COR-L47 (cell line): ENCODE measurements at regions not wholly inside any gene's neighbourhood (a gene's known extent, or its start where the extent isn't known, plus 50 kb on each side); places are given as distances from the start of the nearest gene placed in this dataset.
"Not testable (repeated sequence)": the region's sequence is repeated elsewhere in the genome, so short reads cannot be mapped to it uniquely, and the experiment has no call there.

ENCODE experiments used
- DNase-seq: peaks from one replicate; lab custom pipeline; 2025; lab: John Stamatoyannopoulos, UW

- no peak for DNase-seq
Measured at GRCh38 chr7:131726686-131727085, 170.3 kb upstream of the PODXL start.

- no peak for DNase-seq
Measured at GRCh38 chr7:131726031-131726430, 169.6 kb upstream of the PODXL start.

GRCh38 chr7:131724776-131725345 is 168.4 kb upstream of the PODXL start:
- DNase-seq, result no peak

- DNase-seq, result no peak
Measured at GRCh38 chr7:131723926-131724325, 167.5 kb upstream of the PODXL start.

GRCh38 chr7:131722371-131722770 is 165.9 kb upstream of the PODXL start:
- no peak for DNase-seq

GRCh38 chr7:131721660-131722059 is 165.2 kb upstream of the PODXL start:
- no peak for DNase-seq

GRCh38 chr7:131720703-131721102 is 164.3 kb upstream of the PODXL start:
- no peak for DNase-seq

- DNase-seq, result no peak
Measured at GRCh38 chr7:131717181-131717580, 160.8 kb upstream of the PODXL start.

- no peak for DNase-seq
Measured at GRCh38 chr7:131699323-131699722, 142.9 kb upstream of the PODXL start.

DNA sequence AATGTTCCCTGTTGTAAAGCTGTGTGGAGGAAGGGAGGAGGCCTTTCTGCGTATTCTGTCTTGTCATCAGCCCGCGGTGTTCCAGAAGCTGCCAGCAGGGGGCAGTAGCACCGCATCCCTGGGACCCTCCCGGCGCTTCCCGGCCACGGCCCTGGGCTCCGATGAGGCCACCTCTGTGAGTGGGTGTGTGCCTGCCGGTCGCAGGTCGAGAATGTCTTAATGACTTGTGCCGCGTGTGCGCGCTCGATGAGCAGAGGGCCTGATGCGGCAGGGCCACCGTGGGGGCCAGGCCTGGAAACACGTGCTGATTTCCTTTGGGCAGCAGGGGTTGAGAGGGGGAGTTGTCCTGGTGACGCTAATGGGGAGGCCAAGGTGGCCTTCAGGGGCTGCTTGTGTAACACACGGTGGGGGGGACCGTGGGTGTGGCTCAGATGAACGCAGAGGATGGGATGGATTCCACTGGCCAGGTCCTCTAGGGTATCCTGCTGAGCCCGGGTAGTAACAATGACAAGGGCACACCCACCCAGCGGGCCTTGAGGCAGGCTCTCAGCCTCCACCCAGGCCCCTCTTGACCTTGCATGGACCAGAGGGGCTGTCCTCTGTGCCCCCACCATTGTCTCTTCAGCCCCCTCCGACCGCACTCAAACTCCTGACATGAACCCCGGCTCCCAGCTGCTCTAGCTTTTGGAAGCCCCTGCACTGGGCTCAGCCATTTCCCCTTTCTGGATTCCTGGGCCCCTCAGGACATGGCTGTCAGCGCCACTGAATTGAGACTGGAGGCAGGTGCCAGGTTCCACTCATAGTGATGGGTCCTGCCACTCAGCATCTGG is 135.9 kb upstream of the PODXL start:
- DNase-seq, result peak; percentile 19

DNA sequence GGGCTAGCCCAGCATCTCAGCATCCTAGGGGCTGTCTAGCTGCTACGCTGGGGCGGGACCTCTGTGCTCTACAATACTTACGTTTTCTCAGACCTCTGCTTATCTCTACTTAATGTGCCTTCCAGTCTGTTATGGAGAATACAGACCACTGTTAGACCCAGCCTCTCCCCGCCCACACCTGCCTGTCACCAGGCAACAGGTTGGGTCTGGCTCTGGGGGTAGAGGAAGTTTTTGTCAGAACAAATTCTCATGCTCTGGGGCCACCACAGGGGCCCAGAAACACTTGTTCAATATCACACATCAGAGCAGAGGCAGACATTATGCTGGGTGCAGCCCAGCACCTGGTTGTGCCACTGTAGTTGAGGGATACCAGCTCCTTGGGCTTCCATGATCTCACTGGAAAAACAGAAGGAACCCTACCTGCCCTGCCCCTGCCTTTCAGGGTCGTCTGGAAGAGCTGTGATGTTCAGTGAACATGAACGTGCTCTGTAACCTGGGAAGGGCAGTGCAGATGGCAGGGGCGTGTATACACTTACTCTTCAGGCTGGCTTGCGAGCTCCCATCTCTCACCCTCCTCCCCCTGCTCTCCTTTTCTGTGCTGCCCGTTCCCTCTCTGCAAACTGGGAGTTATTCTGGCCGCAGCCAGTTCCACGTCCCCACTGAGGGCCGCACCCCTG is 135.2 kb upstream of the PODXL start:
- no peak for DNase-seq

- DNase-seq, result no peak
Measured at GRCh38 chr7:131690441-131690840, 134.0 kb upstream of the PODXL start.

DNA sequence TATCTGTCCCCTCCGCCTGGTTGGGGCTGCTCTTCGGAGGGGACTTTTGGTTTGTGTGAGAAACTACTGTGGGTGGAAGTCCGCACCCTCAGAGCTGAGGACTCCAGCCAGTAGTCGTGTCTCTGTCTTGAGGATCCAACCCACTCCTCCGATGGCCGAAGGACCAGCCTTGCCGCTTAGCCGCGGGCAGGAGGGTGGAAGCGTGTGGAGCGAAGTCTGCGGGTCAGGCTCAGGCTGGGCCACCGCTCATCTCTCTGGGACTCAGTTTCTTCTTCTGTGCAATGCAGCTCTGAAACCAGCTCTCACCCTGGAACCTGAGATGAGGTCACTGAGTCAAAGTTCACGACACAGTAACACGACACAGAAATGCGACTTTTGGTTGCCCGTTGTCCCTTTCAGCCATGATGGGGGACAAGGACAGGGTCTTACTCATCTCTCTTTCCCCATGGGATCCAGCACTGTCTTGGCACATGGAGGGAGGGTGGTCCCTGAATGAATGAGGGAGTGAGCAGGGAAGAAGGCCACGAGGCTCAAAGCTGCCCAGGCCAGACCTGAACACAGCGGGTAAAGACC is 133.3 kb upstream of the PODXL start:
- DNase-seq, result no peak

- DNase-seq, result peak; percentile 54
Measured at GRCh38 chr7:131688738-131689661, 132.6 kb upstream of the PODXL start.

GRCh38 chr7:131687296-131687695 is 130.9 kb upstream of the PODXL start:
- no peak for DNase-seq

- no peak for DNase-seq
Measured at GRCh38 chr7:131686833-131687232, 130.4 kb upstream of the PODXL start.

DNA sequence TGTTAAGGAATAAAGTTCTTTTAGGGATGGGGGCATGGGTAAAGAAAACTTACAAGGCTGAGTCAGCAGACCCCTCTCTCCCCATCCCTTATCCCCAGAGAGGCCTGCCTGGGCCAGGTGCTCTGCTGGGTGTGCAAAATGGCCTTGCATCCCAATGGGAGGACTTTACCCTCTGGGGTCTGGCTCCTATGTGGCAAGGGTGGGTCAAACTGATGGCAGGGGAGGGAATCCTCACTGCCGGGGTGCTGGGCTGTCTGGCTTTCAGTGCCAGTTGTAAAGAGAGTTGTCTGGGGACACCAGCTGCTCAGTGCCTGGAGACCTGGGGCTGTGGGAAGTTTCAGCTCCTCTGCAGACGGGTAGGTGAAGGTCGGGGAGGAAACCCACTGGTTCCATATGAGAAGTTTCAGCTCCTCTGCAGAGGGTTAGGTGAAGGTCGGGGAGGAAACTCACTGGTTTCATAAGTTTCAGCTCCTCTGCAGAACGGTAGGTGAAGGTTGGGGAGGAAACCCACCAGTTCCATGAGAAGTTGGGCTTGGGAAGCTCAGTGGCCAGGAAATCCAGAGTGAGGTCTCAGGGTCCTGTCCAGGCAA is 127.2 kb upstream of the PODXL start:
- DNase-seq, result no peak

DNA sequence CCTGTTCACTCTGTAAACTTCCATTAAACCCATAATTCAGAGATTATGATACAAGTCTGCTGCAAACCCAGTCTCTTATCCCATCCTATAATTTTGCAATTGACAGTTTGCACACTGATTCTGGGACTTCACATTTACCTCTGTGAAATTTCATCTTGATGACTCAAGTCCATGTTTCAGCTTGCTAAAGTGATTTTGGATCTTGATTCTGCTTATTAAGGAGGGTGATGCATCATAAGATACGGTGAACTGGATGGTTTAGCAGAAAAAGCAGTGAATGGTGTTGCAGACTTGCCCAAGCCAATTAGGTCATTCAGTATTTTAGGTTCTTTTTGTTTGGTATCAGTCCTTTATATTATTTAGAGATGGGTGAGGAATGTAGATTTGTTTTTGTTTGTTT is 125.5 kb upstream of the PODXL start:
- no peak for DNase-seq

DNA sequence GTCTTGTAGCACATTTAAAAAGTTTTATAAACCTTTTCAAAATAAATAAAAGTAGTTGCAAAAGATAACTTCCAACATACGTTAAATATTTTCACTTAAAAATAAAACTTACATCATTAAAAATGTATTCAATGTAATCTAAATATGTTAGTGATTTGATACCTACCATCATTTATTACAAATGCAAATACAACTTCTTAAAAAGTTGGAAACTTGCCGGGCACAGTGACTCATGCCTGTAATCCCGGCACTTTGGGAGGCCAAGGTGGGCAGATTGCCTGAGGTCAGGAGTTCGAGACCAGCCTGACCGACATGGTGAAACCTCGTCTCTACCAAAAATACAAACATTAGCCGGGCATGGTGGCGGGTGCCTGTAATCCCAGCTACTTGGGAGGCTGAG is 122.6 kb upstream of the PODXL start:
- DNase-seq, result not testable (repeated sequence)

GRCh38 chr7:131676850-131677249 is 120.4 kb upstream of the PODXL start:
- DNase-seq, result not testable (repeated sequence)

- no peak for DNase-seq
Measured at GRCh38 chr7:131674131-131674530, 117.7 kb upstream of the PODXL start.
